Naive thymus-derived CD4-positive, alpha-beta T cell (primary cell): ENCODE measurements at regions not wholly inside any gene's neighbourhood (a gene's known extent, or its start where the extent isn't known, plus 50 kb on each side); places are given as distances from the start of the nearest gene placed in this dataset.
"Not testable (repeated sequence)": the region's sequence is repeated elsewhere in the genome, so short reads cannot be mapped to it uniquely, and the experiment has no call there.

Experiments used
- ATAC-seq: fragments of 150-1000 bp; cut with Tn5 transposase; 2 replicates; pipeline ENCODE4 v1.10.0; 2021; ENCODE audit warnings: mild to moderate bottlenecking, moderate library complexity
- CTCF ChIA-PET: fragments of 350-600 bp; sonication (Branson Sonifier 250); formaldehyde crosslinking; loops from one replicate; lab custom pipeline; 2021; ENCODE audit warnings: antibody characterized with exemption; lab: Charles Lee
- POLR2A ChIA-PET: fragments of 350-600 bp; sonication (Branson Sonifier 250); formaldehyde crosslinking; loops from one replicate; lab custom pipeline; 2021; ENCODE audit warnings: antibody characterized with exemption, inconsistent platforms; lab: Charles Lee
- DNase-seq, 9 donors: peaks; one replicate each; pipeline versions ENCODE4 v3.0.0 to v3.0.0-alpha.2; 2020 to 2022; ENCODE audit warnings: mixed read lengths in 1 of 9
- H3K27ac ChIP-seq: one replicate; pipeline ENCODE4 v1.7.0; 2013; ENCODE audit warnings: mild to moderate bottlenecking, low read depth, low read length, moderate library complexity
- H3K27me3 ChIP-seq, 2 donors: one replicate each; pipeline ENCODE4 v1.7.0; 2013; ENCODE audit warnings: low read length in 2 of 2, mild to moderate bottlenecking in 2 of 2, moderate library complexity in 2 of 2; ENCODE audit not compliant: control insufficient read depth in 2 of 2, insufficient read depth in 2 of 2
- H3K36me3 ChIP-seq, 3 experiments: 1 replicate in 2 of 3; 2 replicates in 1 of 3; pipeline ENCODE4 v1.7.0; 2013; ENCODE audit warnings: low read length in 3 of 3, mild to moderate bottlenecking in 3 of 3, moderate library complexity in 1 of 3; ENCODE audit not compliant: insufficient read depth in 3 of 3, control insufficient read depth in 2 of 3
- H3K4me1 ChIP-seq, 2 donors: one replicate each; pipeline ENCODE4 v1.7.0; 2013; ENCODE audit warnings: low read length in 2 of 2, mild to moderate bottlenecking in 2 of 2, moderate library complexity in 1 of 2; ENCODE audit not compliant: control insufficient read depth in 2 of 2, insufficient read depth in 2 of 2
- H3K4me3 ChIP-seq: 2 replicates; pipeline ENCODE4 v1.7.0; 2013; ENCODE audit warnings: mild to moderate bottlenecking, low read length
- H3K9me3 ChIP-seq, 3 experiments: 1 replicate in 2 of 3; 2 replicates in 1 of 3; pipeline ENCODE4 v1.7.0; 2013; ENCODE audit warnings: low read length in 3 of 3; ENCODE audit not compliant: control insufficient read depth in 2 of 3
- H3K27ac Mint-ChIP-seq, 9 donors: one replicate each; pipeline ENCODE4 v1.8.0; 2020 to 2022; ENCODE audit warnings: mixed read lengths in 9 of 9, mild to moderate bottlenecking in 8 of 9, moderate library complexity in 5 of 9, inconsistent platforms in 2 of 9
- H3K27me3 Mint-ChIP-seq, 5 donors: one replicate each; pipeline ENCODE4 v1.8.0; 2021 to 2022; ENCODE audit warnings: mixed read lengths in 5 of 5, mild to moderate bottlenecking in 1 of 5
- H3K36me3 Mint-ChIP-seq, 5 donors: one replicate each; pipeline ENCODE4 v1.8.0; 2020 to 2022; ENCODE audit warnings: mixed read lengths in 5 of 5, mild to moderate bottlenecking in 3 of 5, inconsistent platforms in 1 of 5
- H3K4me1 Mint-ChIP-seq, 7 donors: one replicate each; pipeline ENCODE4 v1.8.0; 2020 to 2022; ENCODE audit warnings: mixed read lengths in 7 of 7, mild to moderate bottlenecking in 3 of 7, inconsistent platforms in 1 of 7
- H3K4me3 Mint-ChIP-seq, 10 donors: one replicate each; pipeline ENCODE4 v1.8.0; 2020 to 2022; ENCODE audit warnings: mild to moderate bottlenecking in 10 of 10, mixed read lengths in 10 of 10, moderate library complexity in 6 of 10, inconsistent platforms in 2 of 10
- H3K9me3 Mint-ChIP-seq, 11 donors: one replicate each; pipeline ENCODE4 v1.8.0; 2020 to 2022; ENCODE audit warnings: mixed read lengths in 11 of 11, mild to moderate bottlenecking in 4 of 11, inconsistent platforms in 1 of 11, moderate library complexity in 1 of 11
- intact Hi-C, 2 donors: fragments of 100-400 bp; cut with micrococcal nuclease; formaldehyde crosslinking; loops; one replicate each; pipeline ENCODE4 v1.15.1; 2023

GRCh38 chr15:34514251-34514670, 69.2 kb downstream of the GOLGA8B start:
- Mint-ChIP-seq H3K27ac (no peak overlapping the region), H3K36me3 (peaks cover 0 to 3% (median 0%) of the 10 kb centered on the region in 5 donors), H3K4me1 (peaks cover 0 to 22% (median 8%) of the 10 kb centered on the region in 7 donors), H3K27me3 (peaks cover 44 to 83% (median 62%) of the 10 kb centered on the region in 5 donors), H3K9me3 (peaks cover 0 to 3% (median 0%) of the 10 kb centered on the region in 11 donors), H3K4me3 (peak overlapping the region in 9 of 10 donors; percentile 54 to 95 (median 78))
- ChIA-PET CTCF (no interaction called here), POLR2A (no interaction called here)
- no peak overlapping the region for H3K27ac ChIP-seq
- ATAC-seq (peak; percentile 42), DNase-seq (peak in 1 of 9 donors; percentile 49)
- no peaks in the 10 kb centered on the region for H3K9me3 ChIP-seq
- peak overlapping the region; percentile 41 for H3K4me3 ChIP-seq
- no peaks in the 10 kb centered on the region for H3K36me3 ChIP-seq
- no peaks in the 10 kb centered on the region for H3K4me1 ChIP-seq
- H3K27me3 ChIP-seq = peaks cover 0 to 5% of the 10 kb centered on the region in 2 donors
- intact Hi-C loops = no loop called here

- peaks cover 0 to 5% of the 10 kb centered on the region in 2 donors for H3K27me3 ChIP-seq
- H3K9me3 ChIP-seq = no peaks in the 10 kb centered on the region
- POLR2A ChIA-PET = no interaction called here
- H3K27ac ChIP-seq = no peak overlapping the region
- peaks cover 44 to 85% (median 65%) of the 10 kb centered on the region in 5 donors for H3K27me3 Mint-ChIP-seq
- H3K4me1 ChIP-seq = no peaks in the 10 kb centered on the region
- CTCF ChIA-PET = no interaction called here
- peak overlapping the region in 5 of 10 donors; percentile 10 to 92 (median 66) for H3K4me3 Mint-ChIP-seq
- peaks cover 0 to 3% (median 0%) of the 10 kb centered on the region in 11 donors for H3K9me3 Mint-ChIP-seq
- H3K4me1 Mint-ChIP-seq = peaks cover 0 to 22% (median 8%) of the 10 kb centered on the region in 7 donors
- peaks cover 0 to 3% (median 0%) of the 10 kb centered on the region in 5 donors for H3K36me3 Mint-ChIP-seq
- DNase-seq = no peak
- no peak overlapping the region for H3K4me3 ChIP-seq
- H3K27ac Mint-ChIP-seq = no peak overlapping the region
- intact Hi-C loops = no loop called here
- ATAC-seq = no peak
- no peaks in the 10 kb centered on the region for H3K36me3 ChIP-seq
Observed at GRCh38 chr15:34512628-34513027, 70.8 kb downstream of the GOLGA8B start.

- H3K27me3 Mint-ChIP-seq = peaks cover 43 to 81% (median 51%) of the 10 kb centered on the region in 5 donors
- Histone ChIP-seq H3K9me3 (no peaks in the 10 kb centered on the region), H3K27ac (no peak overlapping the region), H3K36me3 (no peaks in the 10 kb centered on the region), H3K4me1 (no peaks in the 10 kb centered on the region), H3K27me3 (no peaks in the 10 kb centered on the region), H3K4me3 (no peak overlapping the region)
- DNase-seq = no peak
- intact Hi-C loops = no loop called here
- H3K4me1 Mint-ChIP-seq = peaks cover 0 to 5% (median 0%) of the 10 kb centered on the region in 7 donors
- H3K9me3 Mint-ChIP-seq = no peaks in the 10 kb centered on the region
- CTCF ChIA-PET = no interaction called here
- H3K27ac Mint-ChIP-seq = no peak overlapping the region
- no peak overlapping the region for H3K4me3 Mint-ChIP-seq
- H3K36me3 Mint-ChIP-seq = no peaks in the 10 kb centered on the region
- POLR2A ChIA-PET = no interaction called here
- no peak for ATAC-seq
Observed at GRCh38 chr15:34501131-34501530, 63.5 kb upstream of the GOLGA8A start.

DNA sequence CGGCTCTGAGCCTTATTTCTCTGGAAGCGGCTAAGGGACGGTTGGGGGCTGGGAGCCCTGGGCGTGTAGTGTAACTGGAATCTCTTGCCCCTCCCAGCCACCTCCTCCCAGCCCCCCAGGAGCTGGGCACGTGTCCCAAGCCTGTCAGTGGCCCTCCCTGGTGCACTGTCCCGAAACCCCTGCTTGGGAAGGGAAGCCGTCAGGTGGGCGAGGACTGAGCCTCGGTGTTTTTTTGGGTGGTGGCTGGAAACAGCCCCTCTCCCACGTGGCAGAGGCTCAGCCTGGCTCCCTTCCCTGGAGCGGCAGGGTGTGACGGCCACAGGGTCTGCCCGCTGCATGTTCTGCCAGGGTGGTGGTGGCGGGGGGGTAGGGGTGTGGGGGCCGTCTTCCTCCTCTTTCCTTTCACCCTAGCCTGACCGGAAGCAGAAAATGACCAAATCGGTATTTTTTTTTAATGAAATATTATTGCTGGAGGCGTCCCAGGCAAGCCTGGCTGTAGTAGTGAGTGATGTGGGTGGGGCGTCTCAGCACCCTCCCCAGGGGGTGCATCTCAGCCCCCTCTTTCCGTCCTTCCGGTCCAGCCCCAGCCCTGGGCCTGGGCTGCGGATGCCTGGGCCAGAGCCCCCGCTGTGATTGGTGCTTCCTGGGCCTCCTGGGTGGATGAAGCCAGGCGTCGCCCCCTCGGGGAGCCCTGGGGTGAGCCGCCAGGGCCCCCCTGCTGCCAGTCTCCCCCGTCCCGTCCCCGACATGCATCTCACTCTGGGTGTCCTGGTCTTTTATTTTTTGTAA, 58.8 kb upstream of the GOLGA8A start:
- H3K27ac Mint-ChIP-seq = no peak overlapping the region
- no peak overlapping the region for H3K4me3 ChIP-seq
- intact Hi-C loops = loop anchor here in 1 of 2 donors (10.0 kb wide), 1 partner anchor 162 kb away; the partner anchor contains the start of gene SLC12A6
- ChIA-PET CTCF (no interaction called here), POLR2A (no interaction called here)
- no peaks in the 10 kb centered on the region for H3K36me3 ChIP-seq
- DNase-seq (no peak), ATAC-seq (no peak)
- peak overlapping the region in 2 of 10 donors; percentile 19 to 56 for H3K4me3 Mint-ChIP-seq
- peaks cover 0 to 2% of the 10 kb centered on the region in 2 donors for H3K27me3 ChIP-seq
- peaks cover 0 to 5% (median 4%) of the 10 kb centered on the region in 11 donors for H3K9me3 Mint-ChIP-seq
- H3K36me3 Mint-ChIP-seq = peaks cover 0 to 4% (median 0%) of the 10 kb centered on the region in 5 donors
- peaks cover 59 to 81% (median 66%) of the 10 kb centered on the region in 5 donors for H3K27me3 Mint-ChIP-seq
- H3K4me1 ChIP-seq = no peaks in the 10 kb centered on the region
- no peak overlapping the region for H3K27ac ChIP-seq
- H3K4me1 Mint-ChIP-seq = peaks cover 0 to 11% (median 5%) of the 10 kb centered on the region in 7 donors
- no peaks in the 10 kb centered on the region for H3K9me3 ChIP-seq

- intact Hi-C loops = loop anchor here in 1 of 2 donors (10.0 kb wide), 1 partner anchor 161 kb away; the partner anchor contains the start of gene SLC12A6
- H3K4me3 ChIP-seq, H3K4me1 ChIP-seq, POLR2A ChIA-PET, H3K27ac ChIP-seq, CTCF ChIA-PET, H3K36me3 Mint-ChIP-seq, DNase-seq, H3K27me3 ChIP-seq, ATAC-seq, H3K36me3 ChIP-seq, H3K9me3 ChIP-seq: not testable (repeated sequence)
- Mint-ChIP-seq H3K9me3 (peaks cover 0 to 12% (median 11%) of the 10 kb centered on the region in 11 donors), H3K4me3 (peak overlapping the region in 3 of 10 donors; percentile 45 to 63 (median 56)), H3K27ac (peak overlapping the region in 1 of 9 donors; percentile 58), H3K27me3 (peaks cover 61 to 83% (median 72%) of the 10 kb centered on the region in 5 donors), H3K4me1 (peaks cover 0 to 13% (median 6%) of the 10 kb centered on the region in 7 donors)
Observed at GRCh38 chr15:34495707-34496106, 58.1 kb upstream of the GOLGA8A start.

DNA sequence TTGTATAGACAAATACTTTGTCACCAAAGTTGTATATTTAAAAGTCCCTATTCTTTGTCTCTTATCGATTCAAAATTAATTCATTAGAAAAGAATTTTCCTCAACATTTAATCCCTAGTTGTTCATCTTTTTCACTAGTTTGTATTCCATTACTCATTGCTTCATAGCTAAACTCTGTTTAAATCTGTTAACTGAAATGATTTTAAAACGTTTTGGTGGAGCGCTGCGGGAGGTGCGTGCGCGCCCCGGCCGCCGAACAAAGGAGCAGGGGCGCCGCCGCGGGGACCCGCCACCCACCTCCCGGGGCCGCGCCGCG, 56.4 kb upstream of the GOLGA8A start:
- Histone ChIP-seq H3K4me1 (no peaks in the 10 kb centered on the region), H3K36me3 (no peaks in the 10 kb centered on the region), H3K4me3 (no peak overlapping the region), H3K27me3 (peaks cover 0 to 9% of the 10 kb centered on the region in 2 donors), H3K27ac (no peak overlapping the region), H3K9me3 (no peaks in the 10 kb centered on the region)
- intact Hi-C loops = loop anchor here in 1 of 2 donors (10.0 kb wide), 1 partner anchor 159 kb away; the partner anchor contains the start of gene SLC12A6
- CTCF ChIA-PET = no interaction called here
- Mint-ChIP-seq H3K27me3 (peaks cover 68 to 80% (median 71%) of the 10 kb centered on the region in 5 donors), H3K9me3 (peaks cover 0 to 20% (median 14%) of the 10 kb centered on the region in 11 donors), H3K27ac (no peak overlapping the region), H3K36me3 (peaks cover 0 to 8% (median 3%) of the 10 kb centered on the region in 5 donors), H3K4me1 (peaks cover 0 to 16% (median 7%) of the 10 kb centered on the region in 7 donors), H3K4me3 (peak overlapping the region in 2 of 10 donors; percentile 39 to 56)
- POLR2A ChIA-PET = no interaction called here
- ATAC-seq (no peak), DNase-seq (no peak)
